ENCODE measurements at regions not wholly inside any gene's neighbourhood (a gene's known extent, or its start where the extent isn't known, plus 50 kb on each side); places are given as distances from the start of the nearest gene placed in this dataset.

DNA sequence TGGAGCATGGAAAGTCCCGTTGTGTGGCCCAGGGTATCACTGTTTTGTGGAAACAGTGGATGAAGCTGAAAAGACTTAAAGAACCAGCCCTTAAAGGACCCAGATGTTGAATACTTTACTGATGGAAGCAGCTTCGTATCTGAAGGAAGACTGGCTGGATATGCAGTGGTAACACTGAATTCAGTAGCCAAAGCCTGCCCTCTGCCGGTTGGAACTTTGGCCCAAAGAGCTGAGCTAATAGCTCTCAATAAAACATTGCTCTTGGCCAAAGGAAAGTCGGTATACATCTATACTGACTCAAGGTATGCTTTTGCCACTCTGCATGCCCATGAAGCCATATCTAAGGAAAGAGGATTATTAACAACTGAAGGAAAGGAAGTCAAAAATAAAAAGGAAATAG, 885.4 kb downstream of the PDCD6IP start:
- no peak for TF ChIP-seq POLR2A (IDR thresholded peaks at IDR 0.05)
- TF ChIP-seq, protein P1, sequence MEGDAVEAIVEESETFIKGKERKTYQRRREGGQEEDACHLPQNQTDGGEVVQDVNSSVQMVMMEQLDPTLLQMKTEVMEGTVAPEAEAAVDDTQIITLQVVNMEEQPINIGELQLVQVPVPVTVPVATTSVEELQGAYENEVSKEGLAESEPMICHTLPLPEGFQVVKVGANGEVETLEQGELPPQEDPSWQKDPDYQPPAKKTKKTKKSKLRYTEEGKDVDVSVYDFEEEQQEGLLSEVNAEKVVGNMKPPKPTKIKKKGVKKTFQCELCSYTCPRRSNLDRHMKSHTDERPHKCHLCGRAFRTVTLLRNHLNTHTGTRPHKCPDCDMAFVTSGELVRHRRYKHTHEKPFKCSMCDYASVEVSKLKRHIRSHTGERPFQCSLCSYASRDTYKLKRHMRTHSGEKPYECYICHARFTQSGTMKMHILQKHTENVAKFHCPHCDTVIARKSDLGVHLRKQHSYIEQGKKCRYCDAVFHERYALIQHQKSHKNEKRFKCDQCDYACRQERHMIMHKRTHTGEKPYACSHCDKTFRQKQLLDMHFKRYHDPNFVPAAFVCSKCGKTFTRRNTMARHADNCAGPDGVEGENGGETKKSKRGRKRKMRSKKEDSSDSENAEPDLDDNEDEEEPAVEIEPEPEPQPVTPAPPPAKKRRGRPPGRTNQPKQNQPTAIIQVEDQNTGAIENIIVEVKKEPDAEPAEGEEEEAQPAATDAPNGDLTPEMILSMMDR (IDR thresholded peaks at IDR 0.05): peak in 5 of 6 experiments; percentile 37 to 60 (median 40)

Data from esophagus squamous epithelium (tissue), 4 donors.